DND-41 (cell line): ENCODE measurements at regions not wholly inside any gene's neighbourhood (a gene's known extent, or its start where the extent isn't known, plus 50 kb on each side); places are given as distances from the start of the nearest gene placed in this dataset.

ENCODE experiments used
- ATAC-seq: fragments of 200-7000 bp; cut with Tn5 transposase; 3 replicates; pipeline ENCODE4 v1.9.1; 2021; ENCODE audit warnings: low read depth; ENCODE audit not compliant: insufficient read depth
- DNase-seq: peaks from one replicate; pipeline ENCODE4 v3.0.0-alpha.2; 2020
- H2AFZ ChIP-seq: 2 replicates; pipeline ENCODE4 v1.6.0; 2012; ENCODE audit warnings: low read depth, low read length
- H3K27ac ChIP-seq: 2 replicates; pipeline ENCODE4 v1.5.1; 2012; ENCODE audit warnings: low read length, inconsistent platforms
- H3K27me3 ChIP-seq: fragments of 200-600 bp; sonication (generic); 2 replicates; pipeline ENCODE4 v1.6.0; 2012; ENCODE audit warnings: low read length, mild to moderate bottlenecking, inconsistent platforms; ENCODE audit not compliant: insufficient read depth, poor library complexity
- H3K36me3 ChIP-seq: 2 replicates; pipeline ENCODE4 v1.5.1; 2012; ENCODE audit warnings: low read length, inconsistent platforms; ENCODE audit not compliant: insufficient read depth
- H3K4me1 ChIP-seq: 2 replicates; pipeline ENCODE4 v1.5.1; 2012; ENCODE audit warnings: mild to moderate bottlenecking, low read length; ENCODE audit not compliant: insufficient read depth
- H3K4me2 ChIP-seq: 2 replicates; pipeline ENCODE4 v1.6.0; 2012; ENCODE audit warnings: mild to moderate bottlenecking, moderate library complexity, low read length, inconsistent platforms; ENCODE audit not compliant: insufficient read depth
- H3K4me3 ChIP-seq, 2 experiments: fragments of 200-600 bp in 1 of 2; shearing (Covaris generic) in 1 of 2; 2 replicates each; pipeline ENCODE4 v1.5.1; 2012 to 2016; ENCODE audit warnings: inconsistent platforms in 2 of 2, low read length in 2 of 2, mild to moderate bottlenecking in 2 of 2, low read depth in 1 of 2, moderate library complexity in 1 of 2
- H3K79me2 ChIP-seq: 2 replicates; pipeline ENCODE4 v1.6.0; 2012; ENCODE audit warnings: low read length, inconsistent platforms; ENCODE audit not compliant: insufficient read depth
- H3K9ac ChIP-seq: 2 replicates; pipeline ENCODE4 v1.6.0; 2012; ENCODE audit warnings: low read depth, mild to moderate bottlenecking, inconsistent platforms, low read length, moderate library complexity
- H3K9me3 ChIP-seq: 2 replicates; pipeline ENCODE4 v1.5.1; 2012; ENCODE audit warnings: low read length, moderate library complexity, mild to moderate bottlenecking, inconsistent platforms; ENCODE audit not compliant: insufficient read depth, severe bottlenecking
- H4K20me1 ChIP-seq: 2 replicates; pipeline ENCODE4 v1.6.0; 2012; ENCODE audit warnings: low read length; ENCODE audit not compliant: insufficient read depth
- CTCF ChIP-seq: IDR thresholded peaks from 2 replicates; pipeline ENCODE4 v1.5.1; 2012; ENCODE audit warnings: borderline replicate concordance, low read length, moderate library complexity, mild to moderate bottlenecking; ENCODE audit not compliant: poor library complexity, severe bottlenecking; ENCODE audit errors: extremely low read depth
- EZH2 ChIP-seq: IDR thresholded peaks from 3 replicates; pipeline ENCODE4 v1.6.1; 2012; ENCODE audit warnings: borderline replicate concordance, low read depth, mild to moderate bottlenecking, moderate library complexity, low read length, inconsistent platforms; ENCODE audit not compliant: severe bottlenecking

GRCh38 chr14:99067141-99067920 lies 204.7 kb downstream of the BCL11B start:
- H3K9me3 ChIP-seq = no peaks in the 10 kb centered on the region
- H3K79me2 ChIP-seq = no peaks in the 10 kb centered on the region
- no peaks in the 10 kb centered on the region for H3K27me3 ChIP-seq
- H4K20me1 ChIP-seq = no peaks in the 10 kb centered on the region
- H3K27ac ChIP-seq = no peak overlapping the region
- H3K4me3 ChIP-seq = no peak overlapping the region
- no peak overlapping the region for H2AFZ ChIP-seq
- ATAC-seq = no peak
- H3K9ac ChIP-seq = no peak overlapping the region
- no peak for DNase-seq
- TF ChIP-seq CTCF (no peak), EZH2 (no peak)
- H3K4me2 ChIP-seq = no peak overlapping the region
- H3K36me3 ChIP-seq = no peaks in the 10 kb centered on the region
- H3K4me1 ChIP-seq = no peaks in the 10 kb centered on the region

- no peaks in the 10 kb centered on the region for H3K27me3 ChIP-seq
- no peak overlapping the region for H3K27ac ChIP-seq
- H3K36me3 ChIP-seq = no peaks in the 10 kb centered on the region
- no peaks in the 10 kb centered on the region for H3K79me2 ChIP-seq
- DNase-seq (no peak), ATAC-seq (no peak)
- H3K4me2 ChIP-seq = no peak overlapping the region
- no peak overlapping the region for H2AFZ ChIP-seq
- no peaks in the 10 kb centered on the region for H3K4me1 ChIP-seq
- no peaks in the 10 kb centered on the region for H4K20me1 ChIP-seq
- TF ChIP-seq CTCF (no peak), EZH2 (no peak)
- no peaks in the 10 kb centered on the region for H3K9me3 ChIP-seq
- H3K9ac ChIP-seq = no peak overlapping the region
- no peak overlapping the region for H3K4me3 ChIP-seq
Measured at GRCh38 chr14:99067927-99068326, 204.1 kb downstream of the BCL11B start.

- TF ChIP-seq CTCF (no peak), EZH2 (no peak)
- DNase-seq = no peak
Measured at GRCh38 chr14:99069946-99070345, 202.1 kb downstream of the BCL11B start.

More at GRCh38 chr14:99069946-99070345, 202.1 kb downstream of the BCL11B start:
- ATAC-seq = no peak
- Histone ChIP-seq H3K4me2 (no peak overlapping the region), H3K9ac (no peak overlapping the region), H3K9me3 (no peaks in the 10 kb centered on the region), H4K20me1 (no peaks in the 10 kb centered on the region), H3K79me2 (no peaks in the 10 kb centered on the region), H3K4me3 (no peak overlapping the region), H3K27ac (no peak overlapping the region), H2AFZ (no peak overlapping the region), H3K27me3 (no peaks in the 10 kb centered on the region), H3K4me1 (no peaks in the 10 kb centered on the region), H3K36me3 (no peaks in the 10 kb centered on the region)
